ENCODE measurements at regions not wholly inside any gene's neighbourhood (a gene's known extent, or its start where the extent isn't known, plus 50 kb on each side); places are given as distances from the start of the nearest gene placed in this dataset.

- in situ Hi-C loops (cut with MboI; ENCODE audit: low pct_unique_long_range_greater_than_20kb, low sequenced_read_pairs), result no loop called here
- DNase-seq, result no peak
Measured at GRCh38 chr2:219967247-219968245, 340.1 kb downstream of the SLC4A3 start.

- in situ Hi-C loops (cut with MboI; ENCODE audit: low pct_unique_long_range_greater_than_20kb, low sequenced_read_pairs), result no loop called here
- no peak for DNase-seq
Measured at GRCh38 chr2:219968685-219969345, 341.4 kb downstream of the SLC4A3 start.

GRCh38 chr2:219969508-219969907, 342.1 kb downstream of the SLC4A3 start:
- no peak for DNase-seq
- in situ Hi-C loops (cut with MboI; ENCODE audit: low pct_unique_long_range_greater_than_20kb, low sequenced_read_pairs), result no loop called here

GRCh38 chr2:219973136-219973535, 345.7 kb downstream of the SLC4A3 start:
- DNase-seq, result no peak
- in situ Hi-C loops (cut with MboI; ENCODE audit: low pct_unique_long_range_greater_than_20kb, low sequenced_read_pairs), result no loop called here

GRCh38 chr2:219976871-219977270, 349.4 kb downstream of the SLC4A3 start:
- no peak for DNase-seq
- in situ Hi-C loops (cut with MboI; ENCODE audit: low pct_unique_long_range_greater_than_20kb, low sequenced_read_pairs), result no loop called here

- in situ Hi-C loops (cut with MboI; ENCODE audit: low pct_unique_long_range_greater_than_20kb, low sequenced_read_pairs), result no loop called here
- DNase-seq, result no peak
Measured at GRCh38 chr2:219980638-219981037, 353.2 kb downstream of the SLC4A3 start.

- DNase-seq, result no peak
- in situ Hi-C loops (cut with MboI; ENCODE audit: low pct_unique_long_range_greater_than_20kb, low sequenced_read_pairs), result no loop called here
Measured at GRCh38 chr2:219983836-219984235, 356.4 kb downstream of the SLC4A3 start.

GRCh38 chr2:219985017-219985416, 357.6 kb downstream of the SLC4A3 start:
- in situ Hi-C loops (cut with MboI; ENCODE audit: low pct_unique_long_range_greater_than_20kb, low sequenced_read_pairs), result no loop called here
- no peak for DNase-seq

- DNase-seq, result no peak
- in situ Hi-C loops (cut with MboI; ENCODE audit: low pct_unique_long_range_greater_than_20kb, low sequenced_read_pairs), result no loop called here
Measured at GRCh38 chr2:219987830-219988229, 360.4 kb downstream of the SLC4A3 start.

GRCh38 chr2:219989744-219990143, 362.3 kb downstream of the SLC4A3 start:
- in situ Hi-C loops (cut with MboI; ENCODE audit: low pct_unique_long_range_greater_than_20kb, low sequenced_read_pairs), result no loop called here
- DNase-seq, result no peak

GRCh38 chr2:219991116-219991515, 363.7 kb downstream of the SLC4A3 start:
- in situ Hi-C loops (cut with MboI; ENCODE audit: low pct_unique_long_range_greater_than_20kb, low sequenced_read_pairs), result no loop called here
- DNase-seq, result no peak

- DNase-seq, result no peak
- in situ Hi-C loops (cut with MboI; ENCODE audit: low pct_unique_long_range_greater_than_20kb, low sequenced_read_pairs), result no loop called here
Measured at GRCh38 chr2:219995399-219995798, 368.0 kb downstream of the SLC4A3 start.

GRCh38 chr2:219995991-219996765, 368.7 kb downstream of the SLC4A3 start:
- no peak for DNase-seq
- in situ Hi-C loops (cut with MboI; ENCODE audit: low pct_unique_long_range_greater_than_20kb, low sequenced_read_pairs), result no loop called here

GRCh38 chr2:219997341-219997851, 370.0 kb downstream of the SLC4A3 start:
- in situ Hi-C loops (cut with MboI; ENCODE audit: low pct_unique_long_range_greater_than_20kb, low sequenced_read_pairs), result no loop called here

GRCh38 chr2:219998107-219998506, 370.7 kb downstream of the SLC4A3 start:
- DNase-seq, result no peak
- in situ Hi-C loops (cut with MboI; ENCODE audit: low pct_unique_long_range_greater_than_20kb, low sequenced_read_pairs), result no loop called here

More at GRCh38 chr2:219997341-219997851, 370.0 kb downstream of the SLC4A3 start:
- peak; percentile 18 for DNase-seq

- no peak for DNase-seq
- in situ Hi-C loops (cut with MboI; ENCODE audit: low pct_unique_long_range_greater_than_20kb, low sequenced_read_pairs), result no loop called here
Measured at GRCh38 chr2:219998714-219999227, 371.3 kb downstream of the SLC4A3 start.

- in situ Hi-C loops (cut with MboI; ENCODE audit: low pct_unique_long_range_greater_than_20kb, low sequenced_read_pairs), result no loop called here
- no peak for DNase-seq
Measured at GRCh38 chr2:220000080-220000479, 372.6 kb downstream of the SLC4A3 start.

GRCh38 chr2:220000586-220000985, 373.2 kb downstream of the SLC4A3 start:
- in situ Hi-C loops (cut with MboI; ENCODE audit: low pct_unique_long_range_greater_than_20kb, low sequenced_read_pairs), result no loop called here
- no peak for DNase-seq

- in situ Hi-C loops (cut with MboI; ENCODE audit: low pct_unique_long_range_greater_than_20kb, low sequenced_read_pairs), result no loop called here
- no peak for DNase-seq
Measured at GRCh38 chr2:220001751-220002150, 374.3 kb downstream of the SLC4A3 start.
